HK-2 (cell line): ENCODE measurements at regions not wholly inside any gene's neighbourhood (a gene's known extent, or its start where the extent isn't known, plus 50 kb on each side); places are given as distances from the start of the nearest gene placed in this dataset.
A peak's percentile ranks its signal among the peaks of the same experiment; 100 is the strongest.
"Not testable (repeated sequence)": the region's sequence is repeated elsewhere in the genome, so short reads cannot be mapped to it uniquely, and the experiment has no call there.

ENCODE experiments used
- DNase-seq: peaks from one replicate; pipeline ENCODE4 v3.0.0-alpha.2; 2018; ENCODE audit not compliant: unreplicated experiment

DNA sequence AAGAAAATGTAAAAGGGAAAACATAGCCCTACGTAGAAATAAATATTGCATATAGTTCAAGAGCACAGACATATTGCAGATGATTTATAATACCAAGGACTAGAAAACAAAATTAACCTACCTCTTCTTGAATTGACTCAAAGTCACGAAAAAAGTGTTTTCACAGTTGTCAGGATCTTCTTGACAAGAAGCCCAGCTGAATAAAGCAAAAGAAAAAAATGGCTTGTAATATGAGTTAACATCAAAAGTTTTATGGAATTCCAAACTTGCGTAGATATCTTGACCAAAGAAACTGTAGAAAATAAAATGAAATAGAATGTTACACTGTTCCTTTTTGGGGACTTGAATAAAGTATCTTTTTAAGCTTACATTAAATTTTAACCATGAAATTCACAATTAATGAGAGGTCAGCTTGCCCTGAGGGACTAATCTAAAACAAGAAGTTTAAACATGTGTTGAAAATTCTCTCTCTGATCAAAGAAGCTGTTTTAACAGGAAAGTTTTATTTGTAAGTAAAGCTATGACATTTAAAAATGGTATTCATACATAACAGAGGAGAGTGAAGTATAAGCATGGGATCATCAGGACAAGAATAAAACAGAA lies 133.1 kb upstream of the SEMA3C start:
- DNase-seq = no peak

DNA sequence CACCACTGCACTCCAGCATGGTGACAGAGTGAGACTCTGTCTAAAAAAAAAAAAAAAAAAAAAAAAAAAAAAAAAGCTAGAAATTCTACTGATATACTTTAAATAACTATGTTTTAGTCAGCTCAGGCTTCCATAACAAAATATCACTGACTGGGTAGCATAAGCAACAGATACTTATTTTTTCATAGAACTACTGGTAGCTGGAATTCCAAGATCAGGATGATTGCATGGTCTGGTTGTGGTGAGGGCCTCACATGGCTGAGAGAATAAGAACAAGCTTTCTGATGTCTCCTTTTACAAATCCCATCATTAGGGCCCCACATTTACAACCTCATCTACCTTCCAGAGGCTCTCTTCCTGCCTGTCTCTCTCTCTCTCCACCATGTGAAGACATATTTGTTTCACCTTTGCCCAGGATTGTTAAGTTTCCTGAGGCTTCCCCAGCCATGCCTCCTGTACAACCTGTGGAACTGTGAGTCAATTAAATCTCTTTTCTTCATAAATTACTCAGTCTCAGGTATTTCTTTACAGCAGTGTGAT lies 126.7 kb upstream of the SEMA3C start:
- DNase-seq = no peak

GRCh38 chr7:81042646-81043045 lies 123.8 kb upstream of the SEMA3C start:
- not testable (repeated sequence) for DNase-seq

- DNase-seq = no peak
These were observed 121.6 kb upstream of the SEMA3C start for GRCh38 chr7:81040496-81040895.

DNA sequence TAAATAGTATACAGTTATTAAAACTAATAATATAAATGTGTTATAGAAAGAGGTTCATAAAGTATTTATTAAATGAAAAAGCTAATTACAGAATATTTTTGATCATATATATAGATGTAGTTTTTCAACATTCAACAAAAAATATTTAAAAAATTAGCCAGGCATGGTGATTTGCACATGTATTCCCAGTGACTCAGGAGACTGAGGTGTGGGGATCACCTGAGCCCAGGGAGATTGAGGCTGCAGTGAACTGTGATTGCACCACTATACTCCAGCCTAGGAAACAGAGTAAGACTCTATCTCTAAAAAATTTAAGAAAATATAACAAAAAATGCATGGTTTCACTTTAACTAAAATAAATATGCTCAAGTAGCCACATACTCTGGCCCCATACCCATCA lies 118.0 kb upstream of the SEMA3C start:
- DNase-seq = no peak

DNA sequence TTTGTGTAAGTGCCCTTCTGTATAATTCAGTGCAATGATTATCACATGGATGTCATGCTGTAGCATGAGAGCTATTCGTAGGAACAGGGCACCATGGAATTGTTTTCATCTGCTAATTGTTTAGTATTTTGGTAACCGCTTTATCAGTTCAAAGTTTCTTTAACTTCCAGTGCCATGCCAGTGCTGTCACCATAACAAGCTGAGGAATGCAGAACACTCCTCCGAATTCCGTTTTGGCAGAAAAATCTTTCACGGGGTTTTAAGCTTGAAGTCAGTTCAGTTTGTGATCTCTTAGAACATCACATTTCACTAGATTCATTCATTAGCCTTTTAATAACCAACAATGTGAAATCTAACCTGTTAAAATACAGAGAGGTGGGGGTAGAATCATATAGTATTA lies 117.2 kb upstream of the SEMA3C start:
- no peak for DNase-seq

DNA sequence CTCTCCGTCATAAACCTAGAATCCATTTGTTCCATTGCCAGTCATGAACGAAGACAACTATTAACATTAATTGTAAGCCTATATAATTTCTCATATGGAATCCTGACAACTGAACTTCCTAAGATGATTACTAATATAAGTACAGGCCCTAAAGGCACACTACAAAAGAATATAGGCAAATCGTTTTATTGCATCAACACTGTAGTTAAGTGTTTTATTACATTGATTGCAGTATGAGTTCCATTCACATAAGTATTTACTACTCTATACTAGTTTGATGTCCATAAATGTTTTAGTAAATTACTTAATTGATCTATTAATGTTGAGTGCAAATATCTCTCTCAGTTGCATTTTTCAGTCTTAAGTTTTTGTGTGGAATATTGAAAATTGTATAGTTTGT lies 113.1 kb upstream of the SEMA3C start:
- DNase-seq = no peak

DNA sequence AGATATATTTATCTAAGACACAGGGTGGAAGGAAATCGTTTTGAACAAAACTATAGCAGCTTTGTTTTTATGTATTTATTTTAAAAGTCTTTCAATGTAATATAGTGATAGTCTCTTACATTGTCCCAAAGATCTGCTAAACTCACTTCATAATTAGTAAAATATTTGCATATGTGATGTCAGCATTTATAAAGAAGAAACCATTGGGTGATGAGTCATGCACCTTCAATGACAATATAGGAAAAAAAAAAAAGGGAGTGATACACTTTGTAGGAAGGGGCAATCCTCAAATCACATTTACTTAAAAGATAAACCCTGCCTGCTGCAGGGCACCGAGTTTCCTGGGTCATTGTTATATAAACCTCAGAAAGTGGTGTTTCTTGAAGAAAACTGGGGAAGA lies 112.4 kb upstream of the SEMA3C start:
- no peak for DNase-seq

DNA sequence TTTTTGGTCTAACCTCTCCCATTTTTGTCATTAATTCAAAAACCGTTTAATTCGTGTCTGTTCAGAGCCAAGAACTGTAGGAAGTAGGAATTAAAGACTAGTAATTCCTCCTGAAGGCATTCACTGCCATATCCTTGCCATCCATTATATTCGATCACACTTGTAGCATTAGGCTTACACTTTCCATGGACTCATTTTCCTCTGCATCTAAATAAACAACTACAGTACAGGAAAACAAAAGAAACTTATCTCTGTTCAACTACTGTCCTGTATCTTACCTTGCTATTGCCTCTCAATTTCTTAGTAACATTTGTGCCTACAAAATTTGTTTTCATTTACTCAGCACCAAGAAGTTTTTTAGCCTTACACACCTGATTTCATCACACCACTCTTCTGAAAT lies 111.6 kb upstream of the SEMA3C start:
- no peak for DNase-seq

DNA sequence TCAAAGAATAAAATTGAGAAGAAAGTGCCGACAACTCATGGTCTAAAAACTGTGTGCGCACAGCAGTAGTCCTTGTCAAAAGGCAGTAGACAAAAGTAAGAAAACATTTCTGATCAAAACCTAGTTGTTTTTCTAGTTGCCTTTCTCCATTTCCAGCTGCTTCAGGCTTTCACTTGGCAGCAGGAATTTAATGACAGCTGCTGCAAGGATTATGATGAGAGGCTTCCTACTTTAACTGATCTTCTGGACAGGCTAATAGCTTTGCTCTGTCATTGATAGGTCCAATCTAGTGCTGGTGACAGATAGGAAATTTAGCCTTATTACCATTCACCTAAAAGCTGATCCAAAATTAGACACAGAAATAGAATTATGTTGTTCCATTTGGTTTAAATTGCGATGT lies 110.7 kb upstream of the SEMA3C start:
- no peak for DNase-seq

DNA sequence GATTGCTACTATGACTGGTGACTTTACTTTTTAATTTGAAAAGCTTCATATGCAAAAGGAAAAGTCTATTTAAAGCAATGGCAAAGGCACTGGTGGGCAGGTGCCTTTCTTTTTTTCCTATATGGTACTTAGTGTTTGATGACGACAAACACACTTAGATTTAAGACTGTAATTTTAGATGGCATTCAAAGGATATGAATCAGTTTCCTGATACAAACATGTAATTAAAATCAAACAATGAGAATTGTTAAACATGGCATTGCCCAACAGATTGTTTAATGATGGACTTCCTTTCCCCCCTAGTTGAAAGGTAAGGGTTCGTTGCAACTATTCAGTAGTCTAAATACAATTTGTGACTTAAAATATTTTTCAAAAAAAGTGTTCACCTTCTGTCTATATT lies 106.5 kb upstream of the SEMA3C start:
- DNase-seq = no peak

- DNase-seq = no peak
These were observed 96.1 kb upstream of the SEMA3C start for GRCh38 chr7:81014908-81015307.

GRCh38 chr7:81014266-81014665 lies 95.4 kb upstream of the SEMA3C start:
- DNase-seq = no peak

DNA sequence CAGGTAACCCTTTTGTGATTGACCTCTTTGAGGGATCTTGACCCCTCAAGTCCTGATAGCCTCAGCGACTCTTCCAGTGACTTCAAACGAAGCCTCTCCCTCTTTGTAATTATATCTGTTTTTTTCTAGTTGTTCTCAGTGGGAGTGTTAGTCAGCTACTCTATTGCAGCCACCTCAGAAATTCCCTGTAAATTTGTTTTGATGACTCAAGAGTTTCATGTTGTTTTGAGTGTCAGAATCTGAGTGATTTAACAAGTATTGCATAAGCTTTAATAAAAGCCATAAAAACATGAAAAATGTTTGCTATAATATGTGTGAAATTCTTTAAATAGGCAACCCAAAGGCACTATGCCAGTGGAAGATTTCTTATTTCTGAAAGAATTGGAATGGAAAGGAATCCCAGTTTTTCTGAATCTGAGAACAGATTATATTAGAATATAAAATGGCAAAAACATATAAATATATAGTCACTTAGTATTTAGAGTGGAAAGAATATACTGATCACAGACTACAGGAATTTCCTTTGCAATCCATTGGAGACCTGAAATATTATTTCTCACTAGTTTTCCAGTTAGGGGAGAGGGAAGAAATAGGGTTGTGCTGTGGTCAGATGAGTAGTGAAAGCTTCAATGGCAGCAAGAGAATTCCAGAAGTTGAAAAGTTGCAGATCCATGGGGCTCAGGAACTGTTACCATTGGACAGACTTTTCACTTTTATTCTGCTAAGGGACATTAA lies 94.4 kb upstream of the SEMA3C start:
- no peak for DNase-seq

DNA sequence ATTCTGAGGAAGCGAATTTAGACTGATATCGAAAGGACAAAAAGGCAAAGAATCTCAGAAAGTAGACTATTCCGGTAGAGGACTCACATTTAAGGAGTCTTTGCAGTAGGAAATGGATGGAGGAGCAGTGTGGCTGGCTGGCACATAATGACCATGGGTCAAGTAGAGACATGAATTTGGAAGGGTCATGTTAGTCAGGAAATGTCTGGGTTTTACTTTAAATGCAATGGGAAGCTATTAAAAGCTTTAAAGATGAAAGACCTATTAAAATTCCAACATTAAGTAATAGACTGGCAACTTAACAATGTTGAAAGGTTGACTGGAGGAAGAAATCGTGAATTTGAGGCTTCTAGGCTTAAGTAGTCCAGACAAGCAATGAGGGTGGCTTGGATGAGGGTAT lies 90.0 kb upstream of the SEMA3C start:
- DNase-seq = no peak

DNA sequence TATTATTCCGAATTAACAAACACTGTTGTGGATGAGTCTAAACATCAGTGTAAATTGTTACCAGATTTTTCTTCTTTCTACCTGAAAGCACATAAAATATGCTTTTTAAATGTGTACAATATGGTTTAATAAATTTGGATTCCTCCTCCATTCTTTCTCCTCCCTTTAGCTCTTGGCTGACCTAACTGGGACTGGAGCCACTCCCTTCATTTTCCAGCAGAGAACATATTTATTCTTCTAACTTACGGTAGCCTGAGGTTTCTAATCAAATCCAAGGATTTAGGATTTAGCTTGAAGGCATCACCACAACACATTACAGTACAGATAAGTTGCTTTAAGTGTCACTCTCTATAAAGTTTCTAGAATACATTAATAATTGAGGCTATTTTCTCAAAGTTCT lies 88.2 kb upstream of the SEMA3C start:
- DNase-seq = no peak

GRCh38 chr7:81005254-81005653 lies 86.4 kb upstream of the SEMA3C start:
- no peak for DNase-seq

DNA sequence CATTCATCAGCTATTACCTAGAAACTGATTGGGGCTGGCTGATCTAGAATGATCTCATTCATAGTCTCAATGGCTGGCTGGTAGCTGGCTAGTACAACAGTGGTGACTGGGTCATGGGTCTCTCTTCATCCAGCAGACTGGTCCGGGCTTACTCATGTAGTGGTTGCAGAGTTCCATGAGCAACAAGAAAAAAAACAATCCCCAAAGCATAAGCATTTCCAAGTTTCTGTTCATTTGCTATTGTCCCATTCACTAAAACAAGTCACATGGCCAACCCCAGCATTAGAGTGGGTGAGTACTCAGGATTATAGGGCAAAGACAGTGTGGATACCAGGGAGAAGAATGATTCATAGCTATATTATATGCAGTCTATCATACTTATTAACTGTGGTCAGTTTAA lies 85.2 kb upstream of the SEMA3C start:
- peak; percentile 10 for DNase-seq

- DNase-seq = no peak
These were observed 84.5 kb upstream of the SEMA3C start for GRCh38 chr7:81003326-81003725.

- DNase-seq = no peak
These were observed 83.6 kb upstream of the SEMA3C start for GRCh38 chr7:81002421-81002820.

GRCh38 chr7:80999771-81000170 lies 80.9 kb upstream of the SEMA3C start:
- DNase-seq = no peak

GRCh38 chr7:80999100-80999499 lies 80.2 kb upstream of the SEMA3C start:
- no peak for DNase-seq

- no peak for DNase-seq
These were observed 79.0 kb upstream of the SEMA3C start for GRCh38 chr7:80997841-80998240.

GRCh38 chr7:80996236-80996635 lies 77.4 kb upstream of the SEMA3C start:
- DNase-seq = not testable (repeated sequence)
